Calu3 (cell line): ENCODE measurements at regions not wholly inside any gene's neighbourhood (a gene's known extent, or its start where the extent isn't known, plus 50 kb on each side); places are given as distances from the start of the nearest gene placed in this dataset.

Experiments used
- BruUV-seq: library from RNA; stranded (reverse); fragments of 400-500 nt; replicated peaks from 2 replicates; lab custom pipeline; 2021; lab: Mats Ljungman, UMichigan
- CTCF ChIA-PET: fragments of 300-600 bp; sonication (Branson Sonifier 250); formaldehyde crosslinking; loops from one replicate; lab custom pipeline; 2022; ENCODE audit warnings: antibody characterized with exemption; lab: Charles Lee
- DNase-seq: peaks from one replicate; pipeline ENCODE4 v3.0.0; 2022
- H3K27ac Mint-ChIP-seq: one replicate; pipeline ENCODE4 v1.8.0; 2022; ENCODE audit warnings: mixed read lengths; ENCODE audit not compliant: unreplicated experiment
- H3K27me3 Mint-ChIP-seq: one replicate; pipeline ENCODE4 v1.8.0; 2022; ENCODE audit warnings: mixed read lengths; ENCODE audit not compliant: unreplicated experiment
- H3K36me3 Mint-ChIP-seq: one replicate; pipeline ENCODE4 v1.8.0; 2022; ENCODE audit warnings: mild to moderate bottlenecking, moderate library complexity, mixed read lengths; ENCODE audit not compliant: insufficient read depth, unreplicated experiment
- H3K4me1 Mint-ChIP-seq: one replicate; pipeline ENCODE4 v1.8.0; 2022; ENCODE audit warnings: mild to moderate bottlenecking, low read depth, mixed read lengths; ENCODE audit not compliant: unreplicated experiment
- H3K4me3 Mint-ChIP-seq: one replicate; pipeline ENCODE4 v1.8.0; 2022; ENCODE audit warnings: mild to moderate bottlenecking, low read depth, moderate library complexity, mixed read lengths; ENCODE audit not compliant: unreplicated experiment
- H3K9me3 Mint-ChIP-seq: one replicate; pipeline ENCODE4 v1.8.0; 2022; ENCODE audit warnings: low read depth, mixed read lengths; ENCODE audit not compliant: unreplicated experiment
- CTCF ChIP-seq: fragments of 200-600 bp; IDR thresholded peaks from one replicate; pipeline ENCODE4 v1.8.0; 2022; ENCODE audit warnings: antibody characterized with exemption; ENCODE audit not compliant: unreplicated experiment
- intact Hi-C: fragments of 100-400 bp; cut with micrococcal nuclease; formaldehyde crosslinking; loops from one replicate; pipeline ENCODE4 v1.10.0; 2022; ENCODE audit not compliant: unreplicated experiment

DNA sequence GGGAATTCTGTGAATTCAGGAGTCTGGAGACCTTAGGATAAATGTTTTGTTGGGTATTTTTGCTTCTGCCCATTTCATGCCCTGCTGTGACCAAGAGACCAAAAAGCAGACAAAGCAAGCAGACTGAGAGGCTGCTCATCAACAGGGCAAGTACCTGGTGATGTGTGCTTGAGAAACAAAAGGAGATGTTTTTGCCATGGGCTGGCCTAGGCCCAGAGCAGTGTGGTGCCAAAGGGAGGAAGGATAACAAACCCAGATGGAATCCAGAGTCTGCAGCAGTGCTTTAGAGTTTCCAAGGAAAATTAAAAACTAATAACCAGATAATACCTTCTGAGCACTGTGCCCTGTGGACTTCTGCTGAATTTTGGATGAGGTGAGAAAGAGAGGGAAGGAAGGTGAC is 538.4 kb downstream of the STK39 start:
- TF ChIP-seq CTCF = no peak
- no peak for DNase-seq
- H3K4me3 Mint-ChIP-seq = no peak overlapping the region
- no peak overlapping the region for H3K27ac Mint-ChIP-seq
- no peaks in the 10 kb centered on the region for H3K4me1 Mint-ChIP-seq
- H3K9me3 Mint-ChIP-seq = peaks cover 4% of the 10 kb centered on the region
- CTCF ChIA-PET = no interaction called here
- H3K27me3 Mint-ChIP-seq = no peaks in the 10 kb centered on the region
- BruUV-seq = no TSS peak
- H3K36me3 Mint-ChIP-seq = no peaks in the 10 kb centered on the region
- intact Hi-C loops = no loop called here

DNA sequence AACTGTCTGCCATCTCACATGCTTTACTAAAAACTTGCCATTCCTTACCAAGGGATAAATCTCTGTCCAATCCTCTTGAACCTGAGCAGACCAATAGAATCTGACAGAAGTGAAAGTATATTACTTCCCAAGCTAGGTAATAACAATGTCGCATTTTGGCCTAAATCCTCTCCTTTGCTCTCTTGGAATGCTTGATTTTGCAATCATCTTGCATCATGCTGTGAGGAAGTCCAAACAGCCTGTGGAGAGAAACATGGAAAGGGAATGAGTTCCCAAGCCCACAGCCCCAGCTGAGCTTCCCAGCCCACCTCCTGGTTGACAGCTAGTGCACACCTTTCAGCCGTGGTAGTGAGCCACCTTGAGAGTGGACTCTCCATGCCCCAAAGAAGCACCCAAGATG is 540.6 kb downstream of the STK39 start:
- Mint-ChIP-seq H3K27me3 (no peaks in the 10 kb centered on the region), H3K4me3 (no peak overlapping the region), H3K36me3 (no peaks in the 10 kb centered on the region), H3K4me1 (no peaks in the 10 kb centered on the region), H3K9me3 (peaks cover 4% of the 10 kb centered on the region), H3K27ac (no peak overlapping the region)
- no peak for DNase-seq
- intact Hi-C loops = no loop called here
- CTCF ChIA-PET = no interaction called here
- no peak for TF ChIP-seq CTCF
- no TSS peak for BruUV-seq

- H3K4me3 Mint-ChIP-seq = no peak overlapping the region
- no peak for DNase-seq
- H3K9me3 Mint-ChIP-seq = no peaks in the 10 kb centered on the region
- no peak overlapping the region for H3K27ac Mint-ChIP-seq
- intact Hi-C loops = no loop called here
- TF ChIP-seq CTCF = no peak
- H3K4me1 Mint-ChIP-seq = no peaks in the 10 kb centered on the region
- H3K36me3 Mint-ChIP-seq = no peaks in the 10 kb centered on the region
- CTCF ChIA-PET = no interaction called here
- no peaks in the 10 kb centered on the region for H3K27me3 Mint-ChIP-seq
- BruUV-seq = no TSS peak
Measured at GRCh38 chr2:167703441-167703840, 544.0 kb downstream of the STK39 start.

- Mint-ChIP-seq H3K27me3 (no peaks in the 10 kb centered on the region), H3K4me1 (no peaks in the 10 kb centered on the region), H3K36me3 (no peaks in the 10 kb centered on the region), H3K9me3 (no peaks in the 10 kb centered on the region), H3K4me3 (no peak overlapping the region), H3K27ac (no peak overlapping the region)
- intact Hi-C loops = no loop called here
- CTCF ChIA-PET = no interaction called here
- no TSS peak for BruUV-seq
- DNase-seq = no peak
- no peak for TF ChIP-seq CTCF
Measured at GRCh38 chr2:167702227-167702626, 545.2 kb downstream of the STK39 start.

GRCh38 chr2:167701651-167702050 is 545.7 kb downstream of the STK39 start:
- DNase-seq = no peak
- H3K36me3 Mint-ChIP-seq = no peaks in the 10 kb centered on the region
- intact Hi-C loops = no loop called here
- H3K27ac Mint-ChIP-seq = no peak overlapping the region
- CTCF ChIA-PET = no interaction called here
- no peak overlapping the region for H3K4me3 Mint-ChIP-seq
- no peaks in the 10 kb centered on the region for H3K27me3 Mint-ChIP-seq
- TF ChIP-seq CTCF = no peak
- H3K4me1 Mint-ChIP-seq = no peaks in the 10 kb centered on the region
- no peaks in the 10 kb centered on the region for H3K9me3 Mint-ChIP-seq
- BruUV-seq = no TSS peak
